Astrocyte (in vitro differentiated cells and primary cell): ENCODE measurements at regions not wholly inside any gene's neighbourhood (a gene's known extent, or its start where the extent isn't known, plus 50 kb on each side); places are given as distances from the start of the nearest gene placed in this dataset.
A peak's percentile ranks its signal among the peaks of the same experiment; 100 is the strongest.

Experiments used
- DNase-seq: peaks from one replicate; pipeline ENCODE4 v3.0.0-alpha.2; 2010; ENCODE audit warnings: low read depth
- FAIRE-seq: peaks from 2 replicates; lab custom pipeline; 2011; peaks lifted over from hg19 to GRCh38; lab: Jason Lieb, UNC
- H2AFZ ChIP-seq: 2 replicates; pipeline ENCODE4 v1.6.0; 2012; ENCODE audit warnings: low read depth, low read length, inconsistent platforms
- H3K27ac ChIP-seq: 2 replicates; pipeline ENCODE4 v1.5.1; 2011; ENCODE audit warnings: low read depth, low read length, inconsistent platforms
- H3K27me3 ChIP-seq: 2 replicates; pipeline ENCODE4 v1.6.0; 2011; ENCODE audit warnings: low read length, inconsistent platforms; ENCODE audit not compliant: insufficient read depth
- H3K36me3 ChIP-seq: 2 replicates; pipeline ENCODE4 v1.5.1; 2011; ENCODE audit warnings: low read length, inconsistent platforms; ENCODE audit not compliant: insufficient read depth
- H3K4me1 ChIP-seq: 2 replicates; pipeline ENCODE4 v1.5.1; 2011; ENCODE audit warnings: low read length, inconsistent platforms; ENCODE audit not compliant: insufficient read depth
- H3K4me2 ChIP-seq: 2 replicates; pipeline ENCODE4 v1.6.0; 2012; ENCODE audit warnings: low read length, inconsistent platforms
- H3K4me3 ChIP-seq: 2 replicates; pipeline ENCODE4 v1.5.1; 2011; ENCODE audit warnings: low read depth, mild to moderate bottlenecking, low read length, inconsistent platforms; ENCODE audit not compliant: insufficient read depth
- H3K79me2 ChIP-seq: 2 replicates; pipeline ENCODE4 v1.6.0; 2012; ENCODE audit warnings: mild to moderate bottlenecking, low read length, inconsistent platforms; ENCODE audit not compliant: insufficient read depth
- H3K9ac ChIP-seq: 2 replicates; pipeline ENCODE4 v1.6.0; 2012; ENCODE audit warnings: mild to moderate bottlenecking, low read length, inconsistent platforms
- H3K9me3 ChIP-seq: 2 replicates; pipeline ENCODE4 v1.5.1; 2012; ENCODE audit warnings: low read depth, mild to moderate bottlenecking, low read length, inconsistent platforms; ENCODE audit not compliant: insufficient read depth
- H4K20me1 ChIP-seq: 2 replicates; pipeline ENCODE4 v1.6.0; 2012; ENCODE audit warnings: low read length, inconsistent platforms; ENCODE audit not compliant: insufficient read depth
- H3K27ac Mint-ChIP-seq: one replicate; pipeline ENCODE4 v1.8.0; 2021; ENCODE audit warnings: mild to moderate bottlenecking, mixed read lengths; ENCODE audit not compliant: unreplicated experiment
- H3K27me3 Mint-ChIP-seq: one replicate; pipeline ENCODE4 v1.8.0; 2021; ENCODE audit warnings: low read depth, mixed read lengths; ENCODE audit not compliant: unreplicated experiment
- H3K36me3 Mint-ChIP-seq: one replicate; pipeline ENCODE4 v1.8.0; 2021; ENCODE audit warnings: low read depth, mixed read lengths; ENCODE audit not compliant: unreplicated experiment
- H3K4me1 Mint-ChIP-seq: one replicate; pipeline ENCODE4 v1.8.0; 2021; ENCODE audit warnings: low read depth, mixed read lengths; ENCODE audit not compliant: unreplicated experiment
- H3K4me3 Mint-ChIP-seq: one replicate; pipeline ENCODE4 v1.8.0; 2021; ENCODE audit warnings: mild to moderate bottlenecking, moderate library complexity, mixed read lengths; ENCODE audit not compliant: unreplicated experiment
- H3K9me3 Mint-ChIP-seq: one replicate; pipeline ENCODE4 v1.8.0; 2021; ENCODE audit warnings: mild to moderate bottlenecking, mixed read lengths; ENCODE audit not compliant: unreplicated experiment
- EZH2 ChIP-seq: IDR thresholded peaks from 2 replicates; pipeline ENCODE4 v1.6.1; 2012; ENCODE audit warnings: mild to moderate bottlenecking, low read length, inconsistent platforms; ENCODE audit not compliant: insufficient read depth
- TF ChIP-seq, protein P1 (sequence below): IDR thresholded peaks from 2 replicates; pipeline ENCODE4 v1.5.1; 2011; ENCODE audit warnings: low read depth, mild to moderate bottlenecking, inconsistent platforms, low read length, moderate library complexity; ENCODE audit not compliant: insufficient read depth

DNA sequence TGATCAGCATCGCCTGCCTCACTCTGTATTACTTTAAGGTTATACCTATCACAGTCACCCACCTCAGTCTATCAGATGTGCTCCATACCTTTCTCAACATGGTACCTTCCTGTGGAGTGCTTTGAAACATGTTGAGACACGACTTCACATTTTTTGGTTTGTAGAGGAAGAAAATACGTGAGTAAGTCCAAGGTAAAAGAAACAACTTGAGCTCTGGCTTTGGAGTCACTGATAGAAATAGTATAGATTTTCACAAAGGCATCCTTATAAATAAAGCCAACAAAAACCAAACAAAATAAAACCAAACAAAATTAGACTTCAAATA is 77.5 kb upstream of the HMHB1 start:
- Histone ChIP-seq H3K4me1 (no peaks in the 10 kb centered on the region), H3K36me3 (no peaks in the 10 kb centered on the region), H3K27me3 (no peaks in the 10 kb centered on the region), H3K9me3 (no peaks in the 10 kb centered on the region), H3K9ac (no peak overlapping the region), H3K4me2 (no peak overlapping the region), H3K27ac (no peak overlapping the region), H4K20me1 (no peaks in the 10 kb centered on the region), H3K79me2 (no peaks in the 10 kb centered on the region), H3K4me3 (no peak overlapping the region), H2AFZ (no peak overlapping the region)
- FAIRE-seq (no peak), DNase-seq (no peak)
- no peaks in the 10 kb centered on the region for H3K27me3 Mint-ChIP-seq
- H3K27ac Mint-ChIP-seq, result no peak overlapping the region
- H3K9me3 Mint-ChIP-seq, result no peaks in the 10 kb centered on the region
- TF ChIP-seq, protein P1, sequence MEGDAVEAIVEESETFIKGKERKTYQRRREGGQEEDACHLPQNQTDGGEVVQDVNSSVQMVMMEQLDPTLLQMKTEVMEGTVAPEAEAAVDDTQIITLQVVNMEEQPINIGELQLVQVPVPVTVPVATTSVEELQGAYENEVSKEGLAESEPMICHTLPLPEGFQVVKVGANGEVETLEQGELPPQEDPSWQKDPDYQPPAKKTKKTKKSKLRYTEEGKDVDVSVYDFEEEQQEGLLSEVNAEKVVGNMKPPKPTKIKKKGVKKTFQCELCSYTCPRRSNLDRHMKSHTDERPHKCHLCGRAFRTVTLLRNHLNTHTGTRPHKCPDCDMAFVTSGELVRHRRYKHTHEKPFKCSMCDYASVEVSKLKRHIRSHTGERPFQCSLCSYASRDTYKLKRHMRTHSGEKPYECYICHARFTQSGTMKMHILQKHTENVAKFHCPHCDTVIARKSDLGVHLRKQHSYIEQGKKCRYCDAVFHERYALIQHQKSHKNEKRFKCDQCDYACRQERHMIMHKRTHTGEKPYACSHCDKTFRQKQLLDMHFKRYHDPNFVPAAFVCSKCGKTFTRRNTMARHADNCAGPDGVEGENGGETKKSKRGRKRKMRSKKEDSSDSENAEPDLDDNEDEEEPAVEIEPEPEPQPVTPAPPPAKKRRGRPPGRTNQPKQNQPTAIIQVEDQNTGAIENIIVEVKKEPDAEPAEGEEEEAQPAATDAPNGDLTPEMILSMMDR, result no peak
- TF ChIP-seq EZH2, result no peak
- no peak overlapping the region for H3K4me3 Mint-ChIP-seq
- peaks cover 15% of the 10 kb centered on the region for H3K4me1 Mint-ChIP-seq
- H3K36me3 Mint-ChIP-seq, result no peaks in the 10 kb centered on the region

DNA sequence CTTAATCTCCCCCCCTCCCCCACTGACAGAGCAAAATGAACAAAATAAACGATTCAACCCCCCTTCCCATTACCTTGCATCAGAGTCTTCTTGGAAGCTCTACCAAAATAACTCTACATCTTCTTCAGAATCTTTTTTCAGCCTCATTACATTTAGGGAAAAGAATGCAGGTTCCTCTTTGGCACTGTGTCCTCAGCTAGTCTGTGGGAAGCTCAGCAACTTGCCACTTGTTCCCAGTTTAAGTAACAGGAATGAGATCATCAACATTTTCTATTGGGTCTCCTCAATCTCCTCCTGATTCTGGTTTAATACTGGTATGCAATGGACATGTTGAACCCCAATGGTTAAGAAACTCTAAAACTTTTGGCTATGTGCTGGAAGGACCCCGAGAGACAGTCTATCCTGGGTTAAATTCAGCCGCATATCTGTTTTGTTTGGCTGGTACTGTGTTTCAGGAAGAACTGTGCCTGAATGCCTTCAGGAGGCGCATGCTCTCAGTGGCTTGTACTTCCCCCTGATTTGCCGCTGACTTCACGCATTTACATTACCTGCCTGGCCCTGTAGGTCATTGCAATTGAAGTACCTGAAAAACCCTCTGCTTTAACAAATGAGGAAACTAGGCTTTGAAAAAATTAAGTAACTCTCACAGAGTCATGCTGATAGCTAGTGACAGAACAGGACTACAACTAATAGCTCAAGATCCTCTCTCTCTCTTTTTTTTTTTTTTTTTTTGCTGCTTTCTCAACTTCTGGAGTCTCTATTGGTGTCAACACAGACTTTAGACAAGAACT is 78.1 kb upstream of the HMHB1 start:
- H3K9ac ChIP-seq, result no peak overlapping the region
- DNase-seq (peak; percentile 68), FAIRE-seq (no peak)
- no peak overlapping the region for H3K27ac ChIP-seq
- peaks cover 15% of the 10 kb centered on the region for H3K4me1 Mint-ChIP-seq
- H3K27ac Mint-ChIP-seq, result peak overlapping the region; percentile 70
- H3K9me3 Mint-ChIP-seq, result no peaks in the 10 kb centered on the region
- H3K27me3 Mint-ChIP-seq, result no peaks in the 10 kb centered on the region
- H3K36me3 ChIP-seq, result no peaks in the 10 kb centered on the region
- no peaks in the 10 kb centered on the region for H3K9me3 ChIP-seq
- no peak overlapping the region for H3K4me3 ChIP-seq
- H4K20me1 ChIP-seq, result no peaks in the 10 kb centered on the region
- no peak overlapping the region for H3K4me3 Mint-ChIP-seq
- no peaks in the 10 kb centered on the region for H3K79me2 ChIP-seq
- no peak overlapping the region for H3K4me2 ChIP-seq
- no peaks in the 10 kb centered on the region for H3K36me3 Mint-ChIP-seq
- no peak overlapping the region for H2AFZ ChIP-seq
- no peaks in the 10 kb centered on the region for H3K4me1 ChIP-seq
- TF ChIP-seq EZH2, result no peak
- H3K27me3 ChIP-seq, result no peaks in the 10 kb centered on the region

DNA sequence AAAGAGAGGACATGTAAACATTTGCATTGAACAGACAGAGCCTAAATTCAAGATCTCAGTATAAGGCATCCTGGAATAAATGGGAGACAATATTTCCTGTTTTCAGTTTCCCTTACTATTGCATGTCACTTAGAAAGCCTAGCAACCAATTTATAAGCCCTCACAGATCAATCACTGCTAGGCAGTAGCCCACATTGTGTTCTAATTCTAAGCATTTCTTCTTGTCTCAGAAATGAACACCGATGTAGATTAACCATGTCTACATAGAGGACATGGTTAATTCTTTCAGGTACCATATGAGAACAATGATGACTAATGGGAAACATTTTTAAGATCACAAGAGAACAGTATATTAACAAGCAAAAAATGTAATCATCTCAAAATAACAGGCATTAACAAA is 79.6 kb upstream of the HMHB1 start:
- Mint-ChIP-seq H3K4me3 (no peak overlapping the region), H3K27ac (no peak overlapping the region), H3K9me3 (no peaks in the 10 kb centered on the region), H3K27me3 (no peaks in the 10 kb centered on the region), H3K36me3 (no peaks in the 10 kb centered on the region), H3K4me1 (peaks cover 10% of the 10 kb centered on the region)
- H2AFZ ChIP-seq, result no peak overlapping the region
- no peak overlapping the region for H3K27ac ChIP-seq
- TF ChIP-seq, protein P1, result no peak
- TF ChIP-seq EZH2, result no peak
- H3K9me3 ChIP-seq, result no peaks in the 10 kb centered on the region
- H3K9ac ChIP-seq, result no peak overlapping the region
- H3K4me1 ChIP-seq, result no peaks in the 10 kb centered on the region
- no peaks in the 10 kb centered on the region for H3K36me3 ChIP-seq
- no peak for FAIRE-seq
- no peaks in the 10 kb centered on the region for H3K79me2 ChIP-seq
- H3K4me2 ChIP-seq, result no peak overlapping the region
- H3K4me3 ChIP-seq, result no peak overlapping the region
- no peaks in the 10 kb centered on the region for H3K27me3 ChIP-seq
- H4K20me1 ChIP-seq, result no peaks in the 10 kb centered on the region
- DNase-seq, result no peak
